Endothelial cell of umbilical vein (primary cell): ENCODE measurements at regions not wholly inside any gene's neighbourhood (a gene's known extent, or its start where the extent isn't known, plus 50 kb on each side); places are given as distances from the start of the nearest gene placed in this dataset.

Source experiments
- BruUV-seq: library from RNA; stranded (reverse); fragments of 400-500 nt; replicated peaks from 2 replicates; lab custom pipeline; 2021; lab: Mats Ljungman, UMichigan
- CTCF ChIA-PET: fragments of 300-600, 350-600 bp; sonication (Branson Sonifier 250); formaldehyde crosslinking; loops from one replicate; lab custom pipeline; 2021; ENCODE audit warnings: antibody characterized with exemption, inconsistent platforms; lab: Charles Lee
- POLR2A ChIA-PET: fragments of 300-600, 350-600 bp; sonication (Branson Sonifier 250); formaldehyde crosslinking; loops from one replicate; lab custom pipeline; 2021; ENCODE audit warnings: antibody characterized with exemption, inconsistent platforms; lab: Charles Lee
- DNase-seq: peaks from one replicate; pipeline ENCODE4 v3.0.0-alpha.2; 2011; ENCODE audit warnings: low read depth, low spot score
- FAIRE-seq: peaks from 2 replicates; lab custom pipeline; 2011; peaks lifted over from hg19 to GRCh38; lab: Jason Lieb, UNC
- H2AFZ ChIP-seq: 2 replicates; pipeline ENCODE4 v1.6.0; 2012; ENCODE audit warnings: low read depth, low read length, control low read depth, inconsistent platforms
- H3K27ac ChIP-seq: 2 replicates; pipeline ENCODE4 v1.5.1; 2011; ENCODE audit warnings: low read depth, mild to moderate bottlenecking, control low read depth, low read length, moderate library complexity; ENCODE audit not compliant: insufficient read depth
- H3K27me3 ChIP-seq, 2 experiments: 2 replicates each; pipeline versions ENCODE4 v1.6.0 to v1.6.1; 2011; ENCODE audit warnings: low read length in 2 of 2, mixed read lengths in 1 of 2; ENCODE audit not compliant: control insufficient read depth in 2 of 2, insufficient read depth in 2 of 2
- H3K36me3 ChIP-seq, 2 experiments: 2 replicates in 1 of 2; 3 replicates in 1 of 2; pipeline ENCODE4 v1.5.1; 2011; ENCODE audit warnings: low read length in 2 of 2, mild to moderate bottlenecking in 1 of 2, moderate library complexity in 1 of 2; ENCODE audit not compliant: control insufficient read depth in 2 of 2, insufficient read depth in 2 of 2; ENCODE audit errors: extremely low read depth in 1 of 2
- H3K4me1 ChIP-seq: 3 replicates; pipeline ENCODE4 v1.5.1; 2011; ENCODE audit warnings: mild to moderate bottlenecking, low read length; ENCODE audit not compliant: control insufficient read depth, insufficient read depth; ENCODE audit errors: extremely low read depth
- H3K4me2 ChIP-seq: 2 replicates; pipeline ENCODE4 v1.6.1; 2011; ENCODE audit warnings: low read length, control low read depth, mixed read lengths; ENCODE audit not compliant: insufficient read depth
- H3K4me3 ChIP-seq, 3 experiments: fragments of 200-600 bp in 1 of 3; sonication (generic), shearing (Covaris generic) in 1 of 3; replicated peaks in 1 of 3; 2 replicates each; pipeline ENCODE4 v1.5.1; 2011 to 2016; ENCODE audit warnings: control low read depth in 3 of 3, low read length in 3 of 3, mild to moderate bottlenecking in 2 of 3, inconsistent platforms in 1 of 3, low read depth in 1 of 3, moderate library complexity in 1 of 3; ENCODE audit not compliant: insufficient read depth in 1 of 3
- H3K79me2 ChIP-seq: 2 replicates; pipeline ENCODE4 v1.6.0; 2012; ENCODE audit warnings: low read length, inconsistent platforms; ENCODE audit not compliant: control insufficient read depth, insufficient read depth
- H3K9ac ChIP-seq: replicated peaks from 2 replicates; pipeline ENCODE3; 2011; ENCODE audit warnings: low read length, control low read depth; ENCODE audit not compliant: insufficient read depth; ENCODE audit errors: extremely low read depth
- H3K9me1 ChIP-seq: replicated peaks from 3 replicates; pipeline ENCODE4 v1.6.0; 2011; ENCODE audit warnings: mild to moderate bottlenecking, low read length; ENCODE audit not compliant: control insufficient read depth, insufficient read depth; ENCODE audit errors: extremely low read depth
- H3K9me3 ChIP-seq: replicated peaks from 2 replicates; pipeline ENCODE4 v1.5.1; 2012; ENCODE audit warnings: low read length, inconsistent platforms; ENCODE audit not compliant: control insufficient read depth, insufficient read depth
- H4K20me1 ChIP-seq: replicated peaks from 2 replicates; pipeline ENCODE3; 2011; ENCODE audit warnings: mild to moderate bottlenecking, low read length; ENCODE audit not compliant: control insufficient read depth, insufficient read depth; ENCODE audit errors: extremely low read depth
- EZH2 ChIP-seq: IDR thresholded peaks from 2 replicates; pipeline ENCODE4 v1.6.1; 2012; ENCODE audit warnings: borderline replicate concordance, low read depth, mild to moderate bottlenecking, moderate library complexity, low read length, inconsistent platforms; ENCODE audit not compliant: severe bottlenecking
- FOS ChIP-seq: IDR thresholded peaks from 2 replicates; pipeline ENCODE4 v1.6.1; 2011; ENCODE audit warnings: mild to moderate bottlenecking, low read length, moderate library complexity, borderline replicate concordance; ENCODE audit not compliant: insufficient read depth
- GATA2 ChIP-seq: IDR thresholded peaks from 2 replicates; pipeline ENCODE4 v1.7.0; 2011; ENCODE audit warnings: low read depth, mild to moderate bottlenecking, moderate library complexity, mixed read lengths, low read length; ENCODE audit not compliant: insufficient read length, insufficient read depth
- JUN ChIP-seq: IDR thresholded peaks from 2 replicates; pipeline ENCODE4 v1.6.1; 2011; ENCODE audit warnings: borderline replicate concordance, low read depth; ENCODE audit not compliant: insufficient read length, insufficient read depth
- MYC ChIP-seq: IDR thresholded peaks from one replicate; pipeline ENCODE4 v1.6.1; 2011; ENCODE audit warnings: mild to moderate bottlenecking, low read depth, low read length
- POLR2A ChIP-seq: IDR thresholded peaks from 2 replicates; pipeline ENCODE4 v1.6.1; 2012; ENCODE audit warnings: low read depth, mild to moderate bottlenecking, control low read depth, low read length
- POLR2AphosphoS5 ChIP-seq: IDR thresholded peaks from 2 replicates; pipeline ENCODE4 v1.6.1; 2012; ENCODE audit warnings: low read depth, mild to moderate bottlenecking, control low read depth, low read length, moderate library complexity; ENCODE audit not compliant: insufficient read depth
- dilution Hi-C: fragments of 300-500 bp; cut with MboI; formaldehyde crosslinking; loops from one replicate; pipeline ENCODE4 v1.15.0; 2019; ENCODE audit warnings: low sequenced_read_pairs; ENCODE audit not compliant: extremely low pct_ligation_motif_present
- intact Hi-C: fragments of 100-400 bp; cut with micrococcal nuclease; formaldehyde crosslinking; loops from one replicate; pipeline ENCODE4 v1.10.0; 2022
- TF ChIP-seq, protein P1 (sequence below), 2 donors: IDR thresholded peaks; 1 replicate in 1 of 2; 2 replicates in 1 of 2; pipeline ENCODE4 v1.5.1; 2011; ENCODE audit warnings: low read length in 2 of 2, mild to moderate bottlenecking in 2 of 2, moderate library complexity in 2 of 2, control low read depth in 1 of 2, inconsistent platforms in 1 of 2, low read depth in 1 of 2; ENCODE audit not compliant: insufficient read depth in 1 of 2; ENCODE audit errors: extremely low read depth in 1 of 2
- TF ChIP-seq, protein P2 (sequence below): IDR thresholded peaks from 2 replicates; pipeline ENCODE4 v1.6.1; 2011; ENCODE audit not compliant: insufficient read depth, insufficient read length

DNA sequence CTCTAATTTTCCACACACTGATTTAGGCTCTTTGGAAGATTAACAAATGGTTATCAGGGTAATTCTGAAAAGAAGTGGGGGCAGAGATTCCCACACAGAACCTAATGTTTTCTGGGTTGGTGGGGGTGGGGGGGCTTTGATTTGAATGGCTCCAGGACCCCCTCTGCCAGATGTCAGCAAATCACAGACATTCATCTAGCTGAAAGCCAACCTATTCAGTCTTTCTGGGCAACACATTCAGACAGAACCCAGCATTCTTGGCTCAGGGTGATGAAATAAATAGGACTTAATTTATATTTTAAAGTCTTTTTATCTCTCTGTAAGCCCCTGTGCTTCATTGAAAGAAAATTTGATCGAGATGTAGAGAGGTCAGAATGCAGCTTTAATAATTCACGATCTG, 533.2 kb downstream of the XYLT1 start:
- Histone ChIP-seq H3K27me3 (no peaks in the 10 kb centered on the region), H3K4me1 (no peaks in the 10 kb centered on the region), H4K20me1 (no peaks in the 10 kb centered on the region), H3K9me3 (peaks cover 2% of the 10 kb centered on the region), H3K9ac (no peak overlapping the region), H3K9me1 (no peaks in the 10 kb centered on the region), H3K79me2 (no peaks in the 10 kb centered on the region), H3K36me3 (no peaks in the 10 kb centered on the region), H3K27ac (no peak overlapping the region), H2AFZ (no peak overlapping the region), H3K4me2 (no peak overlapping the region), H3K4me3 (no peak overlapping the region)
- CTCF ChIA-PET = no interaction called here
- dilution Hi-C loops (no loop called here), intact Hi-C loops (no loop called here)
- TF ChIP-seq JUN (no peak), FOS (no peak), GATA2 (no peak), POLR2A (no peak), MYC (no peak), EZH2 (no peak), POLR2AphosphoS5 (no peak)
- TF ChIP-seq, protein P1, sequence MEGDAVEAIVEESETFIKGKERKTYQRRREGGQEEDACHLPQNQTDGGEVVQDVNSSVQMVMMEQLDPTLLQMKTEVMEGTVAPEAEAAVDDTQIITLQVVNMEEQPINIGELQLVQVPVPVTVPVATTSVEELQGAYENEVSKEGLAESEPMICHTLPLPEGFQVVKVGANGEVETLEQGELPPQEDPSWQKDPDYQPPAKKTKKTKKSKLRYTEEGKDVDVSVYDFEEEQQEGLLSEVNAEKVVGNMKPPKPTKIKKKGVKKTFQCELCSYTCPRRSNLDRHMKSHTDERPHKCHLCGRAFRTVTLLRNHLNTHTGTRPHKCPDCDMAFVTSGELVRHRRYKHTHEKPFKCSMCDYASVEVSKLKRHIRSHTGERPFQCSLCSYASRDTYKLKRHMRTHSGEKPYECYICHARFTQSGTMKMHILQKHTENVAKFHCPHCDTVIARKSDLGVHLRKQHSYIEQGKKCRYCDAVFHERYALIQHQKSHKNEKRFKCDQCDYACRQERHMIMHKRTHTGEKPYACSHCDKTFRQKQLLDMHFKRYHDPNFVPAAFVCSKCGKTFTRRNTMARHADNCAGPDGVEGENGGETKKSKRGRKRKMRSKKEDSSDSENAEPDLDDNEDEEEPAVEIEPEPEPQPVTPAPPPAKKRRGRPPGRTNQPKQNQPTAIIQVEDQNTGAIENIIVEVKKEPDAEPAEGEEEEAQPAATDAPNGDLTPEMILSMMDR (IDR thresholded peaks at IDR 0.05; ENCODE audit: extremely low read depth in 1 of 2, insufficient read depth in 1 of 2, low read depth in 1 of 2, low read length in 2 of 2) = no peak
- TF ChIP-seq, protein P2, sequence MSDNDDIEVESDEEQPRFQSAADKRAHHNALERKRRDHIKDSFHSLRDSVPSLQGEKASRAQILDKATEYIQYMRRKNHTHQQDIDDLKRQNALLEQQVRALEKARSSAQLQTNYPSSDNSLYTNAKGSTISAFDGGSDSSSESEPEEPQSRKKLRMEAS = no peak
- no peak for FAIRE-seq
- POLR2A ChIA-PET = no interaction called here
- DNase-seq = no peak
- no TSS peak for BruUV-seq
